IMR-90 (cell line): ENCODE measurements at regions not wholly inside any gene's neighbourhood (a gene's known extent, or its start where the extent isn't known, plus 50 kb on each side); places are given as distances from the start of the nearest gene placed in this dataset.

Experiments
- ATAC-seq: fragments of 200-7000 bp; cut with Tn5 transposase; 2 replicates; pipeline ENCODE4 v1.9.1; 2020; ENCODE audit warnings: low read depth, mild to moderate bottlenecking, moderate library complexity
- BruUV-seq: library from RNA; stranded (reverse); fragments of 400-500 nt; replicated peaks from 2 replicates; lab custom pipeline; 2021; lab: Mats Ljungman, UMichigan
- CTCF ChIA-PET: fragments of 300-600 bp; formaldehyde crosslinking; extraction: SDS; loops from one replicate; lab custom pipeline; 2021; ENCODE audit warnings: antibody characterized with exemption; lab: Yijun Ruan, JAX
- POLR2A ChIA-PET: fragments of 300-600 bp; sonication (Branson Sonifier 250); formaldehyde crosslinking; loops from one replicate; lab custom pipeline; 2022; ENCODE audit warnings: antibody characterized with exemption; ENCODE audit not compliant: unreplicated experiment; lab: Charles Lee
- DNase-seq: peaks from one replicate; pipeline ENCODE4 v3.0.0; 2013
- H2AFZ ChIP-seq: replicated peaks from 2 replicates; pipeline ENCODE3; 2013; ENCODE audit warnings: low read length, mild to moderate bottlenecking; ENCODE audit not compliant: poor library complexity
- H2AK5ac ChIP-seq: 2 replicates; pipeline ENCODE4 v1.6.1; 2013; ENCODE audit warnings: low read depth, low read length, inconsistent platforms
- H2AK9ac ChIP-seq: replicated peaks from 2 replicates; pipeline ENCODE3; 2013; ENCODE audit warnings: mild to moderate bottlenecking, low read depth, low read length, moderate library complexity; ENCODE audit not compliant: poor library complexity
- H2BK120ac ChIP-seq: 2 replicates; pipeline ENCODE4 v1.6.1; 2013; ENCODE audit warnings: low read depth, low read length, inconsistent platforms
- H2BK15ac ChIP-seq: 3 replicates; pipeline ENCODE4 v1.6.1; 2013; ENCODE audit warnings: low read depth, low read length, inconsistent platforms
- H2BK20ac ChIP-seq: 2 replicates; pipeline ENCODE4 v1.6.1; 2013; ENCODE audit warnings: low read depth, mild to moderate bottlenecking, inconsistent platforms, low read length, moderate library complexity
- H2BK5ac ChIP-seq: 2 replicates; pipeline ENCODE4 v1.6.1; 2013; ENCODE audit warnings: mild to moderate bottlenecking, low read depth, low read length, inconsistent platforms; ENCODE audit not compliant: poor library complexity, severe bottlenecking
- H3K14ac ChIP-seq: replicated peaks from 2 replicates; pipeline ENCODE4 v1.6.1; 2013; ENCODE audit warnings: low read depth, low read length, inconsistent platforms
- H3K18ac ChIP-seq: 2 replicates; pipeline ENCODE4 v1.6.1; 2013; ENCODE audit warnings: low read depth, low read length, control low read depth
- H3K23ac ChIP-seq: 2 replicates; pipeline ENCODE4 v1.6.1; 2013; ENCODE audit warnings: low read depth, low read length, inconsistent platforms
- H3K27ac ChIP-seq: 2 replicates; pipeline ENCODE4 v1.5.1; 2013; ENCODE audit warnings: mild to moderate bottlenecking, control low read depth, low read length; ENCODE audit not compliant: insufficient read depth
- H3K27me3 ChIP-seq: 2 replicates; pipeline ENCODE4 v1.6.1; 2013; ENCODE audit warnings: low read length; ENCODE audit not compliant: control insufficient read depth, insufficient read depth
- H3K36me3 ChIP-seq: 2 replicates; pipeline ENCODE4 v1.6.1; 2013; ENCODE audit warnings: low read length, mixed read lengths; ENCODE audit not compliant: control insufficient read depth, insufficient read depth
- H3K4ac ChIP-seq: 2 replicates; pipeline ENCODE4 v1.6.1; 2013; ENCODE audit warnings: low read depth, low read length, inconsistent platforms
- H3K4me1 ChIP-seq: 2 replicates; pipeline ENCODE4 v1.6.1; 2013; ENCODE audit warnings: low read length, mixed read lengths; ENCODE audit not compliant: control insufficient read depth, insufficient read depth
- H3K4me2 ChIP-seq: 2 replicates; pipeline ENCODE4 v1.6.1; 2013; ENCODE audit warnings: low read depth, mild to moderate bottlenecking, control low read depth, low read length, moderate library complexity
- H3K4me3 ChIP-seq: 2 replicates; pipeline ENCODE4 v1.5.1; 2013; ENCODE audit warnings: low read depth, mild to moderate bottlenecking, control low read depth, low read length, moderate library complexity; ENCODE audit not compliant: insufficient read depth
- H3K56ac ChIP-seq: 2 replicates; pipeline ENCODE4 v1.6.1; 2013; ENCODE audit warnings: low read length, inconsistent platforms; ENCODE audit not compliant: insufficient read depth; ENCODE audit errors: extremely low read depth
- H3K79me1 ChIP-seq, 2 experiments: 2 replicates each; pipeline ENCODE4 v1.6.1; 2013; ENCODE audit warnings: low read length in 2 of 2, inconsistent platforms in 1 of 2, low read depth in 1 of 2
- H3K9ac ChIP-seq: 2 replicates; pipeline ENCODE4 v1.6.1; 2013; ENCODE audit warnings: low read depth, low read length, control low read depth
- H3K9me1 ChIP-seq: 2 replicates; pipeline ENCODE4 v1.6.1; 2013; ENCODE audit warnings: low read length, inconsistent platforms; ENCODE audit not compliant: insufficient read depth
- H3K9me3 ChIP-seq: 2 replicates; pipeline ENCODE4 v1.6.1; 2013; ENCODE audit warnings: low read length; ENCODE audit not compliant: control insufficient read depth, insufficient read depth
- H4K20me1 ChIP-seq: 2 replicates; pipeline ENCODE4 v1.6.1; 2013; ENCODE audit warnings: low read length, inconsistent platforms; ENCODE audit not compliant: insufficient read depth
- H4K5ac ChIP-seq: 2 replicates; pipeline ENCODE4 v1.6.1; 2013; ENCODE audit warnings: mild to moderate bottlenecking, low read depth, low read length, control low read depth
- H4K8ac ChIP-seq, 2 experiments: 2 replicates each; pipeline ENCODE4 v1.6.1; 2013; ENCODE audit warnings: low read depth in 2 of 2, low read length in 2 of 2, control low read depth in 1 of 2, inconsistent platforms in 1 of 2
- H4K91ac ChIP-seq: 2 replicates; pipeline ENCODE4 v1.6.1; 2013; ENCODE audit warnings: low read depth, low read length, inconsistent platforms; ENCODE audit not compliant: insufficient read depth
- BHLHE40 ChIP-seq: fragments of 150-350 bp; IDR thresholded peaks from 2 replicates; pipeline ENCODE4 v1.6.1; 2016; ENCODE audit warnings: mild to moderate bottlenecking, low read depth, low read length
- CEBPB ChIP-seq: IDR thresholded peaks from 2 replicates; pipeline ENCODE4 v1.6.1; 2012; ENCODE audit warnings: low read depth, low read length, improper control_type of control experiment
- CHD1 ChIP-seq: IDR thresholded peaks from 2 replicates; pipeline ENCODE4 v1.6.1; 2012; ENCODE audit warnings: low read depth, low read length, improper control_type of control experiment
- CTCF ChIP-seq: conservative IDR thresholded peaks from 2 replicates; pipeline ENCODE4 v1.5.1; 2012; ENCODE audit warnings: mild to moderate bottlenecking, low read depth, low read length, improper control_type of control experiment
- FOS ChIP-seq: fragments of 150-350 bp; IDR thresholded peaks from 2 replicates; pipeline ENCODE4 v1.6.1; 2016; ENCODE audit warnings: low read depth, low read length
- MAFK ChIP-seq: IDR thresholded peaks from 2 replicates; pipeline ENCODE4 v1.6.1; 2012; ENCODE audit warnings: low read depth, low read length, improper control_type of control experiment
- MAZ ChIP-seq: IDR thresholded peaks from 2 replicates; pipeline ENCODE4 v1.6.1; 2012; ENCODE audit warnings: low read depth, mild to moderate bottlenecking, low read length, improper control_type of control experiment, moderate library complexity, borderline replicate concordance
- MXI1 ChIP-seq: IDR thresholded peaks from 2 replicates; pipeline ENCODE4 v1.6.1; 2012; ENCODE audit warnings: low read depth, mild to moderate bottlenecking, low read length, moderate library complexity, borderline replicate concordance
- NFE2L2 ChIP-seq: fragments of 150-350 bp; IDR thresholded peaks from 2 replicates; pipeline ENCODE4 v1.6.1; 2016; ENCODE audit warnings: low read depth, mild to moderate bottlenecking, low read length
- POLR2A ChIP-seq: IDR thresholded peaks from 2 replicates; pipeline ENCODE4 v1.6.1; 2012; ENCODE audit warnings: mild to moderate bottlenecking, low read depth, low read length
- RAD21 ChIP-seq: IDR thresholded peaks from 2 replicates; pipeline ENCODE4 v1.6.1; 2012; ENCODE audit warnings: low read length, improper control_type of control experiment
- RCOR1 ChIP-seq: IDR thresholded peaks from 2 replicates; pipeline ENCODE4 v1.6.1; 2012; ENCODE audit warnings: mild to moderate bottlenecking, low read length, improper control_type of control experiment; ENCODE audit not compliant: insufficient replicate concordance
- RFX5 ChIP-seq: IDR thresholded peaks from 2 replicates; pipeline ENCODE4 v1.8.0; 2012; ENCODE audit warnings: low read depth, mild to moderate bottlenecking, low read length, moderate library complexity
- SMC3 ChIP-seq: fragments of 150-350 bp; IDR thresholded peaks from 2 replicates; pipeline ENCODE4 v1.6.1; 2016; ENCODE audit warnings: low read depth, mild to moderate bottlenecking, antibody characterized with exemption, low read length, moderate library complexity
- WGBS, 2 experiments: methylation state at CpG; one replicate each; pipeline versions ENCODE4 v1.1.5 to v1.1.7; 2013; ENCODE audit warnings: missing lambda C conversion rate in 2 of 2; ENCODE audit not compliant: insufficient read length in 1 of 2; ENCODE audit errors: extremely low coverage in 2 of 2; 5-methylcytosine and 5-hydroxymethylcytosine counted together
- dilution Hi-C: fragments of 300-500 bp; cut with HindIII; formaldehyde crosslinking; loops from one replicate; pipeline ENCODE4 v1.14.3; 2018; ENCODE audit warnings: low sequenced_read_pairs; ENCODE audit not compliant: unreplicated experiment
- in situ Hi-C: fragments of 300-500 bp; cut with MboI; formaldehyde crosslinking; loops from 3 replicates; pipeline ENCODE4 v1.14.3; 2019; ENCODE audit warnings: low sequenced_read_pairs, inconsistent platforms, mixed read lengths
- intact Hi-C: fragments of 100-400 bp; cut with micrococcal nuclease; formaldehyde crosslinking; loops from 2 replicates; pipeline ENCODE4 v1.10.0; 2022
- TF ChIP-seq, protein P1 (sequence below): fragments of 150-350 bp; IDR thresholded peaks from 2 replicates; pipeline ENCODE4 v1.6.1; 2017; ENCODE audit warnings: mild to moderate bottlenecking, antibody characterized with exemption, low read length, low read depth
- TF ChIP-seq, protein P2 (sequence below): fragments of 150-350 bp; IDR thresholded peaks from 2 replicates; pipeline ENCODE4 v1.6.1; 2016; ENCODE audit warnings: low read depth, mild to moderate bottlenecking, low read length, moderate library complexity, borderline replicate concordance

DNA sequence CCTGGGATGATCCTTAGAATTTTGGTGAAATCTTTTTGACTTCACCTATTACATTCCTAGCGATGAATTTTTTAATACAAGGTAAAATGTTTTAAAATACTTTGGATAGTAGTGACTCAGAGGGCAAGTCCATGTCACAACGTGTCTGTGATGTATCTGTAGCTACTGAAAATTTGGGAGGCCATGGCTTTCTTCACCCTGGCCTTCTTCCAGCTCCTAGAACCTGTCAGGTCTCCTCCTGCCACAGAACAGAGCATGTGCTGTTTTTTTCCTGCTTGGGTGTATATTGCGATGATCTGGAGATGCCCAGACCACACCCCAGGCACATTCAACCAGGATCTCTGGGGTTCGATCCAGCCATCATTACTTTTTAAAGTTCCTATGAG lies 194.4 kb downstream of the BTBD3 start:
- no peak overlapping the region for H2BK120ac ChIP-seq
- H3K18ac ChIP-seq, result no peak overlapping the region
- in situ Hi-C loops (no loop called here), intact Hi-C loops (no loop called here), dilution Hi-C loops (no loop called here)
- no peak overlapping the region for H3K27ac ChIP-seq
- no peaks in the 10 kb centered on the region for H3K27me3 ChIP-seq
- no peaks in the 10 kb centered on the region for H3K36me3 ChIP-seq
- no peak overlapping the region for H2BK20ac ChIP-seq
- no peak overlapping the region for H3K4me3 ChIP-seq
- ATAC-seq (no peak), DNase-seq (no peak)
- no peak overlapping the region for H3K4me2 ChIP-seq
- H4K20me1 ChIP-seq, result no peaks in the 10 kb centered on the region
- no peaks in the 10 kb centered on the region for H3K9me3 ChIP-seq
- no peak overlapping the region for H2AK9ac ChIP-seq
- 100% methylated on average over 1 of the region's 4 CpGs; no CpG with 5 or more reads in 1 of the 2 experiments for WGBS, 2 experiments
- no peak for TF ChIP-seq MXI1
- no peak for TF ChIP-seq BHLHE40
- no peak for TF ChIP-seq MAFK
- no peak for TF ChIP-seq CHD1
- no peak for TF ChIP-seq CEBPB
- no peak for TF ChIP-seq POLR2A
- TF ChIP-seq NFE2L2, result no peak
- TF ChIP-seq RFX5, result no peak
- no peak for TF ChIP-seq SMC3
- no peak for TF ChIP-seq RAD21
- TF ChIP-seq CTCF, result no peak
- TF ChIP-seq, protein P1, sequence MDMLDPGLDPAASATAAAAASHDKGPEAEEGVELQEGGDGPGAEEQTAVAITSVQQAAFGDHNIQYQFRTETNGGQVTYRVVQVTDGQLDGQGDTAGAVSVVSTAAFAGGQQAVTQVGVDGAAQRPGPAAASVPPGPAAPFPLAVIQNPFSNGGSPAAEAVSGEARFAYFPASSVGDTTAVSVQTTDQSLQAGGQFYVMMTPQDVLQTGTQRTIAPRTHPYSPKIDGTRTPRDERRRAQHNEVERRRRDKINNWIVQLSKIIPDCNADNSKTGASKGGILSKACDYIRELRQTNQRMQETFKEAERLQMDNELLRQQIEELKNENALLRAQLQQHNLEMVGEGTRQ, result no peak
- TF ChIP-seq FOS, result no peak
- TF ChIP-seq MAZ, result no peak
- TF ChIP-seq, protein P2, sequence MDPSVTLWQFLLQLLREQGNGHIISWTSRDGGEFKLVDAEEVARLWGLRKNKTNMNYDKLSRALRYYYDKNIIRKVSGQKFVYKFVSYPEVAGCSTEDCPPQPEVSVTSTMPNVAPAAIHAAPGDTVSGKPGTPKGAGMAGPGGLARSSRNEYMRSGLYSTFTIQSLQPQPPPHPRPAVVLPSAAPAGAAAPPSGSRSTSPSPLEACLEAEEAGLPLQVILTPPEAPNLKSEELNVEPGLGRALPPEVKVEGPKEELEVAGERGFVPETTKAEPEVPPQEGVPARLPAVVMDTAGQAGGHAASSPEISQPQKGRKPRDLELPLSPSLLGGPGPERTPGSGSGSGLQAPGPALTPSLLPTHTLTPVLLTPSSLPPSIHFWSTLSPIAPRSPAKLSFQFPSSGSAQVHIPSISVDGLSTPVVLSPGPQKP, result no peak
- TF ChIP-seq RCOR1, result no peak
- no peaks in the 10 kb centered on the region for H3K9me1 ChIP-seq
- no peak overlapping the region for H3K4ac ChIP-seq
- H3K23ac ChIP-seq, result no peak overlapping the region
- no peaks in the 10 kb centered on the region for H3K79me1 ChIP-seq
- H3K4me1 ChIP-seq, result no peaks in the 10 kb centered on the region
- H3K14ac ChIP-seq, result no peak overlapping the region
- H4K8ac ChIP-seq, result no peak overlapping the region
- no peak overlapping the region for H4K5ac ChIP-seq
- no peak overlapping the region for H2AK5ac ChIP-seq
- H2AFZ ChIP-seq, result no peak overlapping the region
- H3K56ac ChIP-seq, result no peak overlapping the region
- no peak overlapping the region for H2BK5ac ChIP-seq
- BruUV-seq, result no TSS peak
- ChIA-PET CTCF (no interaction called here), POLR2A (no interaction called here)
- H2BK15ac ChIP-seq, result no peak overlapping the region
- no peak overlapping the region for H3K9ac ChIP-seq
- no peak overlapping the region for H4K91ac ChIP-seq
